GM18909 (cell line): ENCODE measurements at regions not wholly inside any gene's neighbourhood (a gene's known extent, or its start where the extent isn't known, plus 50 kb on each side); places are given as distances from the start of the nearest gene placed in this dataset.
"Not testable (repeated sequence)": the region's sequence is repeated elsewhere in the genome, so short reads cannot be mapped to it uniquely, and the experiment has no call there.

ENCODE experiments used
- ATAC-seq: cut with Tn5 transposase; IDR thresholded peaks from one replicate; pipeline ENCODE4 v1.9.1; 2021; ENCODE audit warnings: mild to moderate bottlenecking; ENCODE audit not compliant: unreplicated experiment, poor library complexity

DNA sequence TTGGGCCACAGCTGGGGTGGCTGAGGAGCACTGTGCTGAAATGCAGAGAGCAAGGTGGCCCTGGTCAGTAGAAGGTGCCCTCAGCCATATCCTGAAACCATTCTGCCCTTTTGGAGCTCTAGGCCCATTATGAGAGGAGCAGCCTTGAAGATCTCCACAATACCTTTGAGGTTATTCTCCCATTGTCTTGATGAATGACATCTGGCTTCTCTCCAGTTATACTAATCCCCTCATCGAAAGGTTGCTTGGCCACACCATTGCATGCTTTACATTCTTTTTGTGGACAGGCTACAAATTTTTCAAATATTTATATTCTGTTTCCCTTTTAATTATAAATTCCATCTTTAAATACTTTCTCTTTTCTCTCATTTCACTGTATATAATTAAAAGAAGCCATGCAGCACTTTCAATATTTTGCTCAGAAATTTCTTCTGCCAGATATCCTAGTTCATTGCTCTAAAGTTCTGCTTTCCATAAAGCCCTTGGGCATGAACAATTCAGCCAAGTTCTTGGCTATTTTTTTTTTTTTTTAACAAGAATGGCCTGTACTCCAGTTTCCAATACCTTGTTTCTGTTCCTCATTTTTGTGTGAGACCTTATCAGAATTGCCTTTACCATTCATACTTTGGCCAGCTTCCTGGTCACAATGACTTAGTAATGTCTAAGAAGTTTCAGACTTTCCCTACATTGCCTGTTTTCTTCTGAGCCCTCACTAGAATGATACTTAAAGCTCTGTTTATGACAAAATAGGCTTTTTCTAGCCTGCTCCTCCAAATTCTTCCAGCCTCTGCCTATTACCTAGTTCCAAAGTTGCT is 138.9 kb upstream of the SGO1 start:
- peak; percentile 99 for ATAC-seq

DNA sequence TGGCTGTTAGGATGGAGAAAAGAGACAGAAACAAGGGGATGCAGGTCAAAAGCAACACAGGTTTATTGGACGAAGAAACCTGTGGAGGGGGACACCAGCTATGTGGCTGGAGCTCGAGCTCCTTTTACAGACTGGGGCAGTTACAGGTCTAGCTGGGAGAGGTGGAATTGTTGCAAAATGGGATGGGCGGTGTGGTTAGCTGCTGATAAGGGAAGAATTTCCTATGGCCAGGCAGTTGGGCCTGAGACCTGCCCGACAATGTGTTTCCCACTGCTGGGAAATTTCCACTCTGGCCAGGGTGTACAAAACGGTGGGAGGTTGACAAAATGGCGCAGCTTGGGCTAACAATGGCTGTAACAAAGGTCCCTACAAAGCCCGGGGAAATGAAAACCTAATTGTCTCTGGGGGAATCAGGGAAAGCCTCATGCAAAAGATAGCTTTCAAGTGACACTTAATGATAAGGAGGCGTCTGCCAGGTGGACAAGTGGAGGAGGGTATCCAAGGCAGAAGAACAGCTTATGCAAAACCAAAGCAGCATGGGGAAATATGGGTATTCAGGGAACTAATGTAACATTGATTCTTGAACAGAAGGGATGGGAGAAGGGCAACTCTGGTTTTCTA is 137.4 kb upstream of the SGO1 start:
- ATAC-seq: no peak

DNA sequence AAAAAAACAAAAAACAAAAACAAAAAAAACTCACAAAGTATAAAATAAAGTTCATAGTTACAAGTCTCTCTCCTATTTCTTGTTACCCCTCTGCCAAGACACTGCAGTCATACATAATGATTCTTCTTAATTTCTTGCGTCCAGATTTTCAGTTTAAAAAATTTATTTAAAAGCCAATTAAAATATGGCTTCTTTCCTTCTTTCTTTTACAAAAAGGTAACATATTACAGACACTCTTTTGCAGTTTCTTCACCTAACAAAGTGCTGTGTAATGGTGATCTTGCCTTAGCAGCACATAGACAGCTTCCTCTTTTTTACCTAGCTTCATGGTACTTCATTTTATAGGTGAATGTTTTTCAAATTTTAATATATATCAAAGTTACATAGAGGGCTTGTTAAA is 136.1 kb upstream of the SGO1 start:
- ATAC-seq: no peak

DNA sequence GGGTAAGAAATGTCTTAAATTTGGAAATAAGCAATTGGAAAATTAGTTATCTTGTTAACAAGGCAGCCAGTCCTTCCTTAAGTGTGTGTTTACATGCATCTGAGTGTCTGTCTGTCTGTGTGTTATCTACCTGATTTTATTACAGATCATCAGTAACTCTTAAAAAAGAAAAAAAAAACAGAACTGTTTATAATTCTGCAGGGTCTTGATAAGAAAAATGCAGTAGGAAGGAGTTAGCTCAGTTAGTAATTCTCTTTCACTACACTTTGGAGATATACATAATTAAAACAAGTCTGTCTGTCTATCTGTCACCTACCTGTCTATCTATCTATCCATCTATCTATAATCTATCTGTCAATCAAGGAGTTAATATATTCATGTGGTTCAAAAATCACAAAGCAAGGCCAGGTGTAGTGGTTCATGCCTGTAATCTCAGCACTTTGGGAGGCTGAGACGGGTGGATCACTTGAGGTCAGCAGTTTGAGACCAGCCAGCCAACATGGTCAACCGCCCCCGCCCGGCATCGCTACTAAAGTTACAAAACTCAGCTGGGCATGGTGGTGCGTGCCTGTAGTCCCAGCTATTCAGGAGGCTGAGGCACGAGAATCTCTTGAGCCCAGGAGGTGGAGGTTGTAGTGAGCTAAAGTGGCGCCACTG is 135.5 kb upstream of the SGO1 start:
- no peak for ATAC-seq

DNA sequence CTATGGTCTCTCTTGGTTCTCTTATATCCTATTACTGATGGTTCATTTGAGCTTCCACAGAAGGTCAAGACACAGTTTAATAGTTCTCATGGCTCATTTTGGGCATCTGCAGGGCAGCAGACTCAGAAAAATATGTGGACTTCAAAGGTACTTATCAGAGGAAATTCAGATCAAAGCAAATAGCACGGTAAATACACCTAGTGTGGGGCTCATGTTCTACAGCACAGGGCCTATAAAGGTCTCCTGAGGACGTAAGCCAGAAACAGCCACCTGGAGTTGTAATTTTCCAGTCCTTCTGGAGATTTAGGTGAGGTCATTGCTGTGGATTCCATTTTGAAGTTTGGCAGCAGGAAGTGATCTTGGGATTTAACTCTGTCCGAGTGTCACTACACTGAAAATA is 134.5 kb upstream of the SGO1 start:
- no peak for ATAC-seq

DNA sequence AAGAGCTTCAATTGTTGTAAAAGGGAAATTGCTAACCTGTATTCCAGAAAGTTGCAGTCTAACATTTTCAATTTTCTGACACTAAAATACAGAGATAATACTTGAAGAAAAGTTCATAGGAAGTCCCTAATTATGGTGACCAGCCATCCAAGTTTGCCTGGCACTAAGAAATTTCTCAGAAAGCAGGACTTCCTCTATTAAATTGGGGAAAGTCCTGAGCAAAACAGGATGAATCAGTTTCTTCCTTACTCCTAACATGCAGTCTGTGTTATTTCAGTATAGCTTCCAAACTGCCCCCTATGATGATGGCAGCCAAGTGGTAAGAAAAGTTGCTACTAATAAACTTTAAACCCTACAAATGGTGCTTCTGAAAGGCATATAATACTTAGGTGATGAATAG is 133.5 kb upstream of the SGO1 start:
- no peak for ATAC-seq

DNA sequence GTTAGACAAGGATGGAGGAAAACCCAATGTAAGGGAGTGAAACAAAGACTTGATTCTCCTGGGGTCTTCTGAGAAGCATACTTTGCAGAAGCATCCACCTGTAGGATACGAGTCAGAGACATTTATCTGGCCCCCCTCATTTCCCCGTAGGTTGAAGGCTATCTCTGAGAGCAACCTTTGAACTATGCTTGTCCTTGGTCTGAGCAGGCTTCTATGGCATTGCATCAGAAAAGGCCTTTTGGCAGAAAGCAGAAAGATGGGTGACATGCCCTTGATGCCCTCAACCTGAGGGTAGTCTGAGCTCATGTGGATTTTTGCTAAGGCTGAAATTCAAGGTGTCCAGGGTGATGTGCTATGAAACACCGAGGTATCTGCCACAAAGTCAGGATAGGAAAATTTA is 131.6 kb upstream of the SGO1 start:
- ATAC-seq: no peak

DNA sequence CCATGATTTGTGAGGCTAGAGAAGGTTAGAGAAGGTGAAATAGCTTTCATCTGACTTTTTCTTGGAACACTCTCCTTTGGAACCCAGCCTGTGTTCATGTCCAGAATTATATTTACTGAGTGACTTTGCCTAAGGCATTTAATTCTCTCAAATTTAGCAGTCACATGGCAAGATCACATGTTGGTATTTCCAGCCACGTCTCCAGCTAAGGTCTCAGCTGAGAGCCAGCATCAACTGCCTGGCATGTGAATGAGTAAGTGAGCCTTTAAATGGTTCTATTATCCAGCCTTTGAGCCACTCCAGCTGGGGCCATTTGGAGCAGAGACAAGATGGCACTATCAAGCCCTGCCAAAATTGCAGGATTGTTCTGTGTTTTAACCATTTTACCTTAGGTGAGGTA is 130.2 kb upstream of the SGO1 start:
- ATAC-seq: no peak

DNA sequence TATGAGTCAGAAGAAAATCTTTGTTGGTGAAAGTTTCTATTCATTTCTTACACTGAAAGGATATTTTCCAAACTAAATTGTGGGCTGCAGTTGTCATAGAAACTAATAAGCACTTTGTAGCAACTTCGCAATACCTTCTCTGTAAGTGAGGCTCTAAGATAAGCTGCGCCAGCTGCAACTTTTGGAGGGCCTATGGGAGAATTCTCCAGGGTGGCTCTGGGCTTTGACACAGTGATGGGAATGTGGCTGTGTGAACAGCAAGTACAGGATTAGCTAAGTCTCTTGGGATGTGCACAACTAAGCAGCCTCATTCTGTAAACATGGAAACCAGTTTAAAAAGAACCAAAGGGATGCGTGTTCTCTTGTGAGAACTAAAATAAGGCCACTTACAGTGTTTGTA is 124.6 kb upstream of the SGO1 start:
- no peak for ATAC-seq

DNA sequence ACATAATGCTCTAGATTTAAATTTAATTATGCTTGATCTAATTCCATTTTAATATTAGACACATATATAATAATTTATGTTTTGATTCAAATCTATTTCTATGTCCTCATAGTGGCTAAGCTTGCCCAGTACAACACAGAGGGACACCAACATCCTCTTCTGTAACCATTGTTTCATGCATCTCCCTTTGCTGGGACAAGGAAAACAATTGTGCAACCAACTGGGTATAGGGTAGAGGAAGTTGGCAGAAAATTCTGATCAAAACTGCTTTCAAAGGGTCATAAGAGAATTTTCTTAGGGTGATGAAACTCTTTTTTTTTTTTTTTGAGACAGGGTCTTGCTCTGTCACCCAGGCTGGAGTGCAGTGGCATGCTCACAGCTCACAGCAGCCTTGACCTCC is 121.4 kb upstream of the SGO1 start:
- no peak for ATAC-seq

DNA sequence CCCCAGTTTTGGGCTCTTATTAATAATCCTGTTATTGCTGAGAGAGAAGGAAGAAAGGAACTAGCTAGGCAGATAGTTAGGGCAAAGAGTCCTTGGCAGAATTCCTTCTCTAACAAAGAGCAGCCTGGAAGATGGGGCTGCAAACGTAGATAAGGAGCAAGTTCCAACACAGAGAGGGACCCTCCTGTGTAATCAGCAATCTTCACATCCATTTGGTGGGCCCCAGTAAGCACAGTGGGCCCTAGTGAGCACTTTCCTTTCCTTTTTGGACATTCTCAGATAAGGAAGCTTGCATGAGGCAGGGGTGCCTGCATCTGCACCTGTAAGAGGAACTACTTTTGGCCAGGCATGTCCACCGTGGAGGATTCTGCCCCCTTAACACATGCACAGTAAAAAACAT is 119.6 kb upstream of the SGO1 start:
- ATAC-seq: no peak

DNA sequence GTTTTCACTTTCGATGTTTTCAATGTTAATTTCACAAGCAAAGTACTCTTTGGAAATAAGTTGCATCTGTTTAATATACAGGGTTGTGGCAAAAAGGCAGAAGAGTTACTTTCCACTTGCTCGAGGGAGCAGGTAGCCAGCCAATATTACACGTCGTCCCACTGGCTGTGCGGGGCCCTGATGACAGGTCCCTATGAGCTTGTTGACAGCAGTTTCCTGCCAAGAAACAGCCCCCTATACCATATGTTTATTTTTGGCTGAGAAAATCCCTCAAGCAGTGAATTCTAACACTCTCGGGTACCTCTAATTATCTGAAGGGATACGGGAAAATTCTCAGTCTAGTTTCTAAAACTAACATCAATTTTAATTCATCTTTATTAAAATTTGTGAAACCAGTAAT is 116.8 kb upstream of the SGO1 start:
- no peak for ATAC-seq

DNA sequence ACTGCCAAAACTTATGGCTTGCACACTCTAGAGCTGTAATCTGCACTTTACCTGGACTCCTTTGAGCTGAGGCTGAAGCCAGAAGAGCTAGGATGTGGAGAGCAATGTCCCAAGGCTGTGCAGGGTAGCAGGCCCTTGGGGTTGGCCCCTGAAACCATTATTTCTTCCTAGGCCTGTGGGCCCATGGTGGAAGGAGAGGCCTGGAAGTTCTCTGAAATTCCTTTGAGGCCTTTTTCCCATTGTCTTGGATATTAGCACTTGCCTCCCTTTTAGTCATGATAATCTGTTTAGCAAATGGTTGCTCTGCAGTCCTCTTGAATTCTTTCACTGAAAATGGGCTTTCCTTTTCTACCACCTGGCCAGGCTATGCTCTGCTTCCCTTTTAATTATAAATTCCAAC is 102.0 kb upstream of the SGO1 start:
- no peak for ATAC-seq

DNA sequence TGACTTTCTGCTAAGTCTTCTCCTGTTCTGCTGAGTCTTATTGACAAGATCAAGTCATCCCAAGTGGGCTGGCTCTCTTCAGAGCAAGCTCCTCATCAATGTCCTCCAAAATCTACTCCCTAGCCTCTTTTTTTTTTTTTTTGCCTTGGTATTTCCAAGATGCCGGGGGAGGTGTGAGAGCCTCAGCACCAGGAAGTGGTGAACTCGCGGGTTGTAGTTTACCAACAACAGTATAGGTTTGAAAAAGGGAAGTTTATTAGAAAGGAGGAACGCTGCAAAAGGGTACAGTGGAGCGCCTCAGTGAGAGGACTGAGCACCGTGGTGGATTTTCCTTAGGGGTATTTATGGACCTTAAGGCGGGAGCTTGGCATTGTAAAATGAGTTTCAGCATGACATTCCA is 94.3 kb upstream of the SGO1 start:
- peak; percentile 47 for ATAC-seq

DNA sequence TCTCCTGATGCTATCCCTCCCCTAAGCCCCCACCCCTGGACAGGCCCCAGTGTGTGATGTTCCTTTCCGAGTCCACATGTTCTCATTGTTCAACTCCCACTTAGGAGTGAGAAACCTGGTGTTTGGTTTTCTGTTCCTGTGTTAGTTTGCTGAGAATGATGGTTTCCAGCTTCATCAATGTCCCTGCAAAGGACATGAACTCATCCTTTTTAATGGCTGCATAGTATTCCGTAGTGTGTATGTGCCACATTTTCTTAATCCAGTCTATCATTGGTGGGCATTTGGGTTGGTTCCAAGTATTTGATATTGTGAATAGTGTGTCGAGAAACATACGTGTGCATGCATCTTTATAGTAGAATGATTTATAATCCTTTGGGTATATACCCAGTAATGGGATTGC is 80.0 kb upstream of the SGO1 start:
- not testable (repeated sequence) for ATAC-seq

DNA sequence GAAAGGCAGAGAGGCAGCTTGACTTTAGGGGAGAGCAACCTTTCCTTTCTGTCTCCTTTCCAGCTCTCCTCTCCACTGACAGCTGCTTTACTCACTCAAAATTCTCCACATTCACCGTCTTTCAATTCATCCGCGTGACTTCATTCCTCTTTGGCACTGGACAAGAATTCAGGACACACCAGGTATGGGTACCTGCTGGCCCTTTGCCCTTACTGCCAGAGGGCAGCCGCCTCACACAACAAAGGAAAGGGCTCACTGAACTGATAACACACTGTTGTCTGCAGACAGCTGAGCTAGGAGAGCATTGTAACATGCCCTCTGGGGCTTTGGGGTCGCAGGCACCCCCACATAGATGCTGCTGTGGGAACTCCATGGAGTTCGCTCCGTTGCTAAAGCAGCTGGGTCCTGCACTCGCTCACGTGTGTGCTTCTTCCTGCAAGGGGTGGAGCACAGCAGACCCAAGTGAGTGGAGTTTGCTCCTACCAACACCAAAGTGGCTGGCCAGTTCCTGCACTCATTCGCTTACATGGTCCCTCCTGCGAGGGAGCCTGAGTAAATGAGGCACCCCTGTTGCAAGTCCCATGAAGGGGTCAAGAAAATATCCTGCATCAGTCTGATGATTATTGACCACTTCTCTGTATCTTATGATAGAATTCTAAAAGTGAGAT is 79.0 kb upstream of the SGO1 start:
- ATAC-seq: no peak

DNA sequence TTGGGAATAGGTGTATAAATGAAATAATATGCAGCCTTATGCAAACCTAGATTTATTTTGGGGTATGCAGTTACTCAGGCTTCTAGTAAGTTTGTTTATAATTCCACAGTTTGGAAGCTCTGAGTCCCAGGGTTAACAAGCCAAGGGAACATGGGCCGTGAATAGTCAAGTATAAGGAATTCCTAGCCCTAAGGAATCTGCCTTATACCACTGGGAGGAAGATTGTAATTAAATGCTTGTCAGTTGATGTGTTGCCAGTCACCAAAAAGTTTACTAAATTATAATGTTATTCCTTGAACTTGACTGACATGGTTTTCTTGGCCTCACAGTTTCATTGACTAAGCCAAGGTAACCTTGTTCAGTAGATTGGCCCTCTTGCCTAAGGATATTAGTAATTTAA is 72.4 kb upstream of the SGO1 start:
- no peak for ATAC-seq

DNA sequence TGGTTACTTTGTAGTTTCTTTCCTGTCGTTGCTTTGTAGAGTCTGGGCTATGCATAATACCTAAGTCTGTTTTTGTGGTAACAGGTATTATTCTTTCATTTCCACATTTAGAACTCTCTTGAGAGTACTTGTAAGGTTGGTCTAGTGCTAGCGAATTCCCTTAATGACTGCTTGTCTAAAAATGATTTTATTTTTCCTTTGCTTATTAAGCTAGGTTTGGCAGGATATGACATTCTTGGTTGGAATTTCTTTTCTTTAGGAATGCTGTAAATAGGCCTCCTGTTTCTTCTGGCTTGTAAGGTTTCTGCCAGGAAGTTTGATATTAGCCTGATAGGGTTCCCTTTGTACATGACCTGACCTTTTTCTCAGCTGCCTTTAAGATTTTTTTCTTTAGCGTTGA is 70.1 kb upstream of the SGO1 start:
- ATAC-seq: peak; percentile 71

DNA sequence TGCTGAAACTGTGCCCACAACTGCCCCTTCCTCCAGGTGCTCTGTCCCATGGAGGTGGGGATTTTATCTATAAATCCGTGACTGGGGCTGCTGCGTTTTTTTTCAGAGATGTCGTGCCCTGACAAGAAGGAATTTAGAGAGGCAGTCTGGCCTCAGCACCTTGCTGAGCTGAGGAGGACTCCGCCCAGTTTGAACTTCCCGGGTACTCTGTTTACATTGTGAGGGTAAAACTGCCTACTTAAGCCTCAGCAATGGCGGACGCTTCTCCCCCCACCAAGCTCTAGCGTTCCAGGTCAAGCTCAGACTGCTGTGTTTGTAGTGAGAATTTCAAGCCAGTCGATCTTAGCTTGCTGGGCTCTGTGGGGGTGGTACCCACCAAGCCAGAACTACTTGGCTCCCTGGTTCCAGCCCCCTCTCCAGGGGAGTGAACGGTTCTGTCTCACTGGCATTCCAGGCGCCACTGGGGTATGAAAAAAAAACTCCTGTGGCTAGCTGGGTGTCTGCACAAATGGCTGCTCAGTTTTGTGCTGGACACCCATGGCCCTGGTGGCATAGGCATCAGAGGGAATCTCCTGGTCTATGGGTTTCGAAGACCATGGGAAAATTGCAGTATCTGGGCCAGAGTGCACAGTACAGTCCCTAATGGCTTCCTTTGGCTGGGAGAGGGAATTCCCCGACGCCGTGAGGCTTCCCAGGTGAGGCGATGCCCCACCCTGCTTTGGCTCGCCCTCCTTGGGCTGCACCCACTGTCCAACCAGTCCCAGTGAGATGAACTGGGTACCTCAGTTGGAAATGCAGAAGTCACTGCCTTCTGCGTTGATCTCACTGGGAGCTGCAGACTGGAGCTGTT is 68.5 kb upstream of the SGO1 start:
- ATAC-seq: no peak

DNA sequence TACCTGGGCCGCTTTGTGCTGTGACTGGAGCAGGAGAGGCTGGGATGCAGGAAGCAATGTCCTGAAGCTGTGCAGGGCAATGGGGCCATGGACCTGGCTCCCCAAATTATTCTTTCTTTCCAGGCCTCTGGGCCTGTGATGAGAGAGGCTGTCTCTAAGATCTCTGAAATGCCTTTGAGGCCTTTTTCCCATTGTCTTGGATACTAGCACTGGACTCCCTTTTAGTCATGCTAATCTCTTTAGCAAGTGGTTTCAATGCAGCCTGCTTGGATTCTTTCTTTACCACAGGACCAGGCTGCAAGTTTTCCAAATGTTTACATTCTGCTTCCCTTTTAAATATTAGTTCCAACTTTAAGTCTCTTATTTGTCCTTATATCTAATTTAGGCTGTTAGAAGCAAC is 64.8 kb upstream of the SGO1 start:
- no peak for ATAC-seq
